H9 (cell line): ENCODE measurements at regions not wholly inside any gene's neighbourhood (a gene's known extent, or its start where the extent isn't known, plus 50 kb on each side); places are given as distances from the start of the nearest gene placed in this dataset.

Experiments
- DNase-seq: peaks from one replicate; pipeline ENCODE4 v3.0.0-alpha.2; 2017
- H2AFZ ChIP-seq: one replicate; pipeline ENCODE4 v1.6.1; 2013; ENCODE audit warnings: mild to moderate bottlenecking, low read length, control low read depth, moderate library complexity
- H2AK5ac ChIP-seq: 2 replicates; pipeline ENCODE4 v1.6.1; 2013; ENCODE audit warnings: low read length, control low read depth, mixed read lengths; ENCODE audit not compliant: insufficient read length
- H2BK120ac ChIP-seq: one replicate; pipeline ENCODE4 v1.6.1; 2013; ENCODE audit warnings: low read depth, mild to moderate bottlenecking, low read length, control low read depth, inconsistent platforms; ENCODE audit not compliant: poor library complexity, severe bottlenecking
- H2BK12ac ChIP-seq: 2 replicates; pipeline ENCODE4 v1.6.1; 2013; ENCODE audit warnings: low read length, control low read depth, mixed read lengths, low read depth; ENCODE audit not compliant: insufficient read length
- H2BK15ac ChIP-seq: 2 replicates; pipeline ENCODE4 v1.6.1; 2013; ENCODE audit warnings: low read depth, low read length, control low read depth
- H2BK20ac ChIP-seq: one replicate; pipeline ENCODE4 v1.6.1; 2013; ENCODE audit warnings: low read depth, mild to moderate bottlenecking, low read length, control low read depth, inconsistent platforms; ENCODE audit not compliant: poor library complexity, severe bottlenecking
- H2BK5ac ChIP-seq: 2 replicates; pipeline ENCODE4 v1.6.1; 2013; ENCODE audit warnings: low read length, control low read depth, mixed read lengths; ENCODE audit not compliant: insufficient read length
- H3K14ac ChIP-seq: 2 replicates; pipeline ENCODE4 v1.6.1; 2013; ENCODE audit warnings: low read length, control low read depth; ENCODE audit not compliant: insufficient read depth
- H3K18ac ChIP-seq: 2 replicates; pipeline ENCODE4 v1.6.1; 2013; ENCODE audit warnings: low read depth, mild to moderate bottlenecking, mixed read lengths, low read length, control low read depth; ENCODE audit not compliant: insufficient read length
- H3K23ac ChIP-seq: 2 replicates; pipeline ENCODE4 v1.6.1; 2013; ENCODE audit warnings: low read length, control low read depth, mixed read lengths, low read depth; ENCODE audit not compliant: insufficient read length
- H3K23me2 ChIP-seq: 2 replicates; pipeline ENCODE4 v1.6.1; 2013; ENCODE audit warnings: low read depth, mild to moderate bottlenecking, mixed read lengths, low read length, control low read depth; ENCODE audit not compliant: insufficient read length, poor library complexity, severe bottlenecking
- H3K27ac ChIP-seq: 2 replicates; pipeline ENCODE4 v1.5.1; 2013; ENCODE audit warnings: low read length, control low read depth, mixed read lengths, low read depth; ENCODE audit not compliant: insufficient read length
- H3K27me3 ChIP-seq: 2 replicates; pipeline ENCODE4 v1.6.1; 2013; ENCODE audit warnings: low read length, control low read depth, inconsistent platforms; ENCODE audit not compliant: insufficient read depth
- H3K4ac ChIP-seq: 2 replicates; pipeline ENCODE4 v1.6.1; 2013; ENCODE audit warnings: low read depth, mild to moderate bottlenecking, control low read depth, inconsistent platforms, low read length, moderate library complexity
- H3K4me1 ChIP-seq: 2 replicates; pipeline ENCODE4 v1.6.1; 2013; ENCODE audit warnings: low read length, control low read depth, inconsistent platforms; ENCODE audit not compliant: insufficient read depth
- H3K4me2 ChIP-seq: 2 replicates; pipeline ENCODE4 v1.6.1; 2013; ENCODE audit warnings: low read length, control low read depth, mixed read lengths; ENCODE audit not compliant: insufficient read length, insufficient read depth
- H3K56ac ChIP-seq: 2 replicates; pipeline ENCODE4 v1.6.1; 2013; ENCODE audit warnings: low read depth, mild to moderate bottlenecking, mixed read lengths, low read length, control low read depth; ENCODE audit not compliant: insufficient read length
- H3K79me1 ChIP-seq: 2 replicates; pipeline ENCODE4 v1.6.1; 2013; ENCODE audit warnings: low read depth, mild to moderate bottlenecking, moderate library complexity, low read length, control low read depth, inconsistent platforms; ENCODE audit not compliant: insufficient read depth, poor library complexity, severe bottlenecking
- H3K79me2 ChIP-seq: 2 replicates; pipeline ENCODE4 v1.6.1; 2013; ENCODE audit warnings: low read length, control low read depth, inconsistent platforms; ENCODE audit not compliant: insufficient read depth
- H3K9ac ChIP-seq: 2 replicates; pipeline ENCODE4 v1.6.1; 2013; ENCODE audit warnings: low read length, control low read depth, mixed read lengths; ENCODE audit not compliant: insufficient read length; ENCODE audit errors: extremely low read depth
- H3K9me3 ChIP-seq: one replicate; pipeline ENCODE4 v1.6.1; 2013; ENCODE audit warnings: low read depth, low read length, inconsistent platforms; ENCODE audit not compliant: control insufficient read depth
- H3T11ph ChIP-seq: one replicate; pipeline ENCODE4 v1.6.1; 2013; ENCODE audit warnings: mild to moderate bottlenecking, low read length, control low read depth, inconsistent platforms
- H4K20me1 ChIP-seq: one replicate; pipeline ENCODE4 v1.6.1; 2013; ENCODE audit not compliant: control insufficient read depth, insufficient read length, insufficient read depth
- H4K5ac ChIP-seq: 2 replicates; pipeline ENCODE4 v1.6.1; 2013; ENCODE audit warnings: low read depth, mild to moderate bottlenecking, mixed read lengths, low read length, control low read depth; ENCODE audit not compliant: insufficient read length
- H4K8ac ChIP-seq: replicated peaks from 2 replicates; pipeline ENCODE4 v1.6.1; 2013; ENCODE audit warnings: low read length, control low read depth, mixed read lengths, low read depth; ENCODE audit not compliant: insufficient read length
- H4K91ac ChIP-seq: 2 replicates; pipeline ENCODE4 v1.6.1; 2013; ENCODE audit warnings: low read depth, mild to moderate bottlenecking, moderate library complexity, mixed read lengths, low read length, control low read depth; ENCODE audit not compliant: insufficient read length
- H3K27ac Mint-ChIP-seq, 3 experiments: 2 replicates in 2 of 3; 3 replicates in 1 of 3; pipeline ENCODE4 v1.8.0; 2020 to 2021; ENCODE audit warnings: mixed read lengths in 3 of 3, mild to moderate bottlenecking in 1 of 3, moderate library complexity in 1 of 3
- H3K27me3 Mint-ChIP-seq: 2 replicates; pipeline ENCODE4 v1.8.0; 2021; ENCODE audit warnings: low read depth, mild to moderate bottlenecking, moderate library complexity, mixed read lengths
- H3K36me3 Mint-ChIP-seq, 3 experiments: 2 replicates in 2 of 3; 3 replicates in 1 of 3; pipeline ENCODE4 v1.8.0; 2020 to 2021; ENCODE audit warnings: low read depth in 3 of 3, mixed read lengths in 3 of 3; ENCODE audit not compliant: insufficient read depth in 1 of 3
- H3K4me1 Mint-ChIP-seq, 2 experiments: 2 replicates each; pipeline ENCODE4 v1.8.0; 2020; ENCODE audit warnings: mixed read lengths in 2 of 2
- H3K4me3 Mint-ChIP-seq, 2 experiments: 2 replicates in 1 of 2; 3 replicates in 1 of 2; pipeline ENCODE4 v1.8.0; 2020 to 2021; ENCODE audit warnings: mild to moderate bottlenecking in 2 of 2, mixed read lengths in 2 of 2, moderate library complexity in 1 of 2
- H3K9me3 Mint-ChIP-seq, 2 experiments: 2 replicates in 1 of 2; 3 replicates in 1 of 2; pipeline ENCODE4 v1.8.0; 2020; ENCODE audit warnings: mild to moderate bottlenecking in 2 of 2, mixed read lengths in 2 of 2, moderate library complexity in 1 of 2
- WGBS: extraction: QIAGEN DNeasy Blood & Tissue Kit; methylation state at CpG from one replicate; pipeline ENCODE4 v1.1.7; 2013; ENCODE audit warnings: missing lambda C conversion rate, low lambda C conversion rate, mixed read lengths; ENCODE audit not compliant: insufficient read length; ENCODE audit errors: extremely low coverage; 5-methylcytosine and 5-hydroxymethylcytosine counted together
- TF ChIP-seq, protein P1 (sequence below): fragments of 200-600 bp; sonication (generic); conservative IDR thresholded peaks from 3 replicates; pipeline ENCODE4 v1.8.0; 2021; ENCODE audit warnings: antibody characterized with exemption, mild to moderate bottlenecking

DNA sequence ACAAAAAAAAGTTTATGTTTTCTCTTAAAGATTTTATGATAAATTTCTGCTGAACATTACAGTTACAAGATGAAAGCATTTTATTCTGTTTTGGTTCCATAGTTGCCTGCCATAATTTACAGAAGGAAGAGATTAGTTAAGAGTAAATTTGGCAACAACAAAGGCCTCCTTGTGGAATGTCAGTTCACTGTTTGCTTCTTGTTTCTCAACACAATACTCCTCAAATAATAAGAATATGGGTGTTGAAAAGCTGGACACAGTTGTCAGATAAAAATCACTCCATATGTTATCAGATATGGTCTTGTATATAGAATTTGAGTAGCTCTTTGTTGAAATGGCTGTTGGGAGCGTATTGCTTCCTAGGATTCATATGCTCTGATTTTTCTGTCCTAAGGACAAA lies 359.5 kb downstream of the CPS1 start:
- H4K5ac ChIP-seq: no peak overlapping the region
- Mint-ChIP-seq H3K27ac (no peak overlapping the region), H3K4me1 (no peaks in the 10 kb centered on the region), H3K27me3 (no peaks in the 10 kb centered on the region), H3K4me3 (no peak overlapping the region), H3K36me3 (peaks cover 0 to 5% (median 0%) of the 10 kb centered on the region in 3 experiments; a peak in 1 of 7 replicates), H3K9me3 (peaks cover 0 to 3% of the 10 kb centered on the region in 2 experiments; a peak in 2 of 5 replicates)
- H4K91ac ChIP-seq: no peak overlapping the region
- H4K20me1 ChIP-seq: no peaks in the 10 kb centered on the region
- H3K56ac ChIP-seq: no peak overlapping the region
- H3K18ac ChIP-seq: no peak overlapping the region
- no CpG with 5 or more reads among the region's 1 CpG for WGBS
- H2AK5ac ChIP-seq: no peak overlapping the region
- no peak overlapping the region for H2BK12ac ChIP-seq
- no peaks in the 10 kb centered on the region for H3K4me1 ChIP-seq
- H2BK5ac ChIP-seq: no peak overlapping the region
- H3K79me1 ChIP-seq: no peaks in the 10 kb centered on the region
- no peaks in the 10 kb centered on the region for H3K79me2 ChIP-seq
- DNase-seq: no peak
- no peaks in the 10 kb centered on the region for H3K9me3 ChIP-seq
- H2BK20ac ChIP-seq: no peak overlapping the region
- no peak overlapping the region for H4K8ac ChIP-seq
- H3K4me2 ChIP-seq: no peak overlapping the region
- TF ChIP-seq, protein P1, sequence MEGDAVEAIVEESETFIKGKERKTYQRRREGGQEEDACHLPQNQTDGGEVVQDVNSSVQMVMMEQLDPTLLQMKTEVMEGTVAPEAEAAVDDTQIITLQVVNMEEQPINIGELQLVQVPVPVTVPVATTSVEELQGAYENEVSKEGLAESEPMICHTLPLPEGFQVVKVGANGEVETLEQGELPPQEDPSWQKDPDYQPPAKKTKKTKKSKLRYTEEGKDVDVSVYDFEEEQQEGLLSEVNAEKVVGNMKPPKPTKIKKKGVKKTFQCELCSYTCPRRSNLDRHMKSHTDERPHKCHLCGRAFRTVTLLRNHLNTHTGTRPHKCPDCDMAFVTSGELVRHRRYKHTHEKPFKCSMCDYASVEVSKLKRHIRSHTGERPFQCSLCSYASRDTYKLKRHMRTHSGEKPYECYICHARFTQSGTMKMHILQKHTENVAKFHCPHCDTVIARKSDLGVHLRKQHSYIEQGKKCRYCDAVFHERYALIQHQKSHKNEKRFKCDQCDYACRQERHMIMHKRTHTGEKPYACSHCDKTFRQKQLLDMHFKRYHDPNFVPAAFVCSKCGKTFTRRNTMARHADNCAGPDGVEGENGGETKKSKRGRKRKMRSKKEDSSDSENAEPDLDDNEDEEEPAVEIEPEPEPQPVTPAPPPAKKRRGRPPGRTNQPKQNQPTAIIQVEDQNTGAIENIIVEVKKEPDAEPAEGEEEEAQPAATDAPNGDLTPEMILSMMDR: no peak
- H3K9ac ChIP-seq: no peak overlapping the region
- H2BK120ac ChIP-seq: no peak overlapping the region
- no peak overlapping the region for H3K14ac ChIP-seq
- H3T11ph ChIP-seq: no peak overlapping the region
- no peaks in the 10 kb centered on the region for H3K27me3 ChIP-seq
- H2AFZ ChIP-seq: no peak overlapping the region
- H3K4ac ChIP-seq: no peak overlapping the region
- no peak overlapping the region for H3K27ac ChIP-seq
- no peak overlapping the region for H2BK15ac ChIP-seq
- no peaks in the 10 kb centered on the region for H3K23me2 ChIP-seq
- H3K23ac ChIP-seq: no peak overlapping the region
